ENCODE measurements at regions not wholly inside any gene's neighbourhood (a gene's known extent, or its start where the extent isn't known, plus 50 kb on each side); places are given as distances from the start of the nearest gene placed in this dataset.
"Not testable (repeated sequence)": the region's sequence is repeated elsewhere in the genome, so short reads cannot be mapped to it uniquely, and the experiment has no call there.

DNA sequence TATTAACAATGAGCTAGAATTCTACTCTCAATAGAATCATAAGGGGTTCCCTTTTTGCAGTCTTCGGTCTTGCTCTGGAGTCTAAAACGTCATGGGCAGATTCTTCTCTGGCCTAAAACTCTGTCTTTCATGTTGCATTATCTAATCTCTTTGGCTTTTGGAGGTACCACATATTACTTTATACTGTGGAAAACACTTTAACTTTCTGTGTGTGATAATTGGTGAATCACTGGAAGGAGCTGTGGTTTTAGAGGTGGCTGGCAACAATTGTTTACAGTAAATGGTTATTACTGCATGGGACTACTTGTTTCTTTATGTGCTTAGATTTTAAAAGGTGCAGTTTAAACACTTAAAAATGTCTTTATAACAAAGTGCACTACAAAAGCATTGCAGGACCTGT, 414.3 kb downstream of the TMEM135 start:
- TF ChIP-seq, protein P1, sequence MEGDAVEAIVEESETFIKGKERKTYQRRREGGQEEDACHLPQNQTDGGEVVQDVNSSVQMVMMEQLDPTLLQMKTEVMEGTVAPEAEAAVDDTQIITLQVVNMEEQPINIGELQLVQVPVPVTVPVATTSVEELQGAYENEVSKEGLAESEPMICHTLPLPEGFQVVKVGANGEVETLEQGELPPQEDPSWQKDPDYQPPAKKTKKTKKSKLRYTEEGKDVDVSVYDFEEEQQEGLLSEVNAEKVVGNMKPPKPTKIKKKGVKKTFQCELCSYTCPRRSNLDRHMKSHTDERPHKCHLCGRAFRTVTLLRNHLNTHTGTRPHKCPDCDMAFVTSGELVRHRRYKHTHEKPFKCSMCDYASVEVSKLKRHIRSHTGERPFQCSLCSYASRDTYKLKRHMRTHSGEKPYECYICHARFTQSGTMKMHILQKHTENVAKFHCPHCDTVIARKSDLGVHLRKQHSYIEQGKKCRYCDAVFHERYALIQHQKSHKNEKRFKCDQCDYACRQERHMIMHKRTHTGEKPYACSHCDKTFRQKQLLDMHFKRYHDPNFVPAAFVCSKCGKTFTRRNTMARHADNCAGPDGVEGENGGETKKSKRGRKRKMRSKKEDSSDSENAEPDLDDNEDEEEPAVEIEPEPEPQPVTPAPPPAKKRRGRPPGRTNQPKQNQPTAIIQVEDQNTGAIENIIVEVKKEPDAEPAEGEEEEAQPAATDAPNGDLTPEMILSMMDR (IDR thresholded peaks at IDR 0.05; ENCODE audit: low read depth, low read length, poor library complexity, severe bottlenecking), result not testable (repeated sequence)
- TF ChIP-seq EZH2phosphoT487 (IDR thresholded peaks at IDR 0.05; ENCODE audit: borderline replicate concordance, low read length), result not testable (repeated sequence)
